GM19043 (cell line): ENCODE measurements at regions not wholly inside any gene's neighbourhood (a gene's known extent, or its start where the extent isn't known, plus 50 kb on each side); places are given as distances from the start of the nearest gene placed in this dataset.

Source experiments
- ATAC-seq: cut with Tn5 transposase; IDR thresholded peaks from one replicate; pipeline ENCODE4 v1.9.1; 2021; ENCODE audit warnings: low read depth; ENCODE audit not compliant: unreplicated experiment

GRCh38 chr12:4056910-4057845, 184.0 kb upstream of the PARP11 start:
- no peak for ATAC-seq

DNA sequence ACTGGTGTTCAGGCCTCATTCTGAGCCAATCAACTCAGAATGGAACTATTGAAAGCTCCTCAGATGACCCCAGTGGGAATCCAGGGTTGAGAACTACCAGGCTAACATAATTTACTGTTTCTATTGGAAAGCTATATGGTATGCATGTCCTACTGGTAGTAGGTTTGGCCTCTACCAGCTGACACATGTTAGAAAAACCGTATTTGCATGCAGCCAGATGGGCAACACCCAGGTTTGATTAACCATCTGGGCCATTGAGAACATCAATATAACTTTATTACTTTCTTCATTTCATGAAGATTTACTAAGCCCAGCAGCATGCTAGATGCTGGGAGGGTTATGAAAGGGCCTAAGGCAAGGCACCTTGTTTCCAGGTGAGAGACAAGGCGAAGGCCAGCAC, 181.4 kb upstream of the PARP11 start:
- ATAC-seq: no peak

GRCh38 chr12:4052691-4053090, 179.5 kb upstream of the PARP11 start:
- ATAC-seq: no peak

DNA sequence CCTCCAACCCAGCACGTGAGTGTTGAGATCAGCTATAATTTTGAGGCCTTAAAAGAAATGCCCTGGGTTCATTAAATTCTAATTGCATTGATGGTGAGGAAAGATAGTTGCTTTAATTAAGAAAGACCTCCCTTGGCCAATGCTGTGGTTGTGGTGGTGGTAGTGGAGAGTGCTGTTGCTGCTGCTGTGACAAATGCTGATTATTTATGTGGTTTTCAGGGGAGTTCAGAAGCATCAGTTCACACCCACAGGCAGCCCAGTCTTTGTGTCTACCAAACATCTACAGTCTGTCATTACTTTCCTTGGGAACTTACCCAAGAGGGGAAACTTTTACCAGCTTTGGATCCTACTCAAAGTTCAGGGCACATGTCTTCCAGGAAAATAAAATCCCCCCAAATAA, 178.4 kb upstream of the PARP11 start:
- ATAC-seq: no peak

GRCh38 chr12:4050340-4050739, 177.1 kb upstream of the PARP11 start:
- ATAC-seq: no peak

DNA sequence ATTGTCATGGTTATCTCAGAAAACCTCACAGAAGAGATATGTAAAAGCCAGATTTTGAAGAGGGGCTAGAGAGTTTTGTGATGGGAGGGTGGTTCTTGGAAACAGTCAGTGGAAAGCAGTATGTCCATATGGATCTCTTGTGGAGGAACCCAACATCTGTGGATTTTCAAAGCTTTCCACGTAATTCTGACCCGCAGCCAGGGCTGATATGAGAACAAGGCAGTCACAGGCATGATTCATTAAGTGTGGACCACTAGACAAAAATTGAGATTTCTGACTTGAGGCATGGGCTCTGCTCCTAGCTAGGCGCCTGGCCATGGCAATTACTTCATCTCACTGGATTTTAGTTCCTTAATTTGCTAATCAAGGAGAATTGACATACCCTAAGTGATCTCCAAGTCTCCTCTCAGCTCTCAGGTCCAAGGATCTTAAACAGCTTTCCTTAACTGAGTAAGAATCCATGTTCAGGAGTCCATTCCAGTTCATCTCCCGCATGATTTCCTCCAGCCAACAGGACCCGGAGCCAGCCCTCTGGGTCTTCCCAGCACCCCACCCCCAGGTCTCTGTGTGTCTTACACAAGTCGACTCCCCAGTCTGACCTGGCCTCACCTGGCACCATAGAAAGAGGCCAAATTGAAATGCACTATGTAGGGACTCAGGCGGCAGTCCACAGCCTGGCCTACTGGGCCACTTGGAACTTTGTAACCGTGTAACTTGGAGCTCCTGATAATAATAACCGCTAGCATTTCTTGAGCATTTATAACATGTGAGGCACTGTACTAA, 176.3 kb upstream of the PARP11 start:
- ATAC-seq: no peak

DNA sequence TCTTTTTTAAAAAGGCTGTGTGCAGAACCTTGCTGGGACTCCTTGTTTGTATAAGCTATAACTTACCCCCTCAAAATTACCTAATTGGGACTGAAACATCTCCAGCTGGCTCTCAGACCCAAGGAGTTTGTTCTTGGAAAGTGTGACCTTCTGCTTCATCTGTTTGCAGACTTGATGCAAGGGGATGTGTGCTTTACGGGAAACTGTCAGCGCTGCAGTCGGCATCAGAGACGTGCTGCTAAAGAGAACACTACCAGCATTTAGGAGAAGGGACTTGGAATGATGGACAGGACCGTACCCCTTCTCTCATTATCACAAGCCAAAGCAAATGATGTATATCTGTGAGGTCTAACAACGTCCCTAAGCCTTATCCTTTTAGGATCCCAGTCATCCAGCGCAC, 174.2 kb upstream of the PARP11 start:
- ATAC-seq: no peak

- no peak for ATAC-seq
These were observed 173.3 kb upstream of the PARP11 start for GRCh38 chr12:4046495-4046840.

GRCh38 chr12:4045786-4046494, 172.7 kb upstream of the PARP11 start:
- no peak for ATAC-seq

DNA sequence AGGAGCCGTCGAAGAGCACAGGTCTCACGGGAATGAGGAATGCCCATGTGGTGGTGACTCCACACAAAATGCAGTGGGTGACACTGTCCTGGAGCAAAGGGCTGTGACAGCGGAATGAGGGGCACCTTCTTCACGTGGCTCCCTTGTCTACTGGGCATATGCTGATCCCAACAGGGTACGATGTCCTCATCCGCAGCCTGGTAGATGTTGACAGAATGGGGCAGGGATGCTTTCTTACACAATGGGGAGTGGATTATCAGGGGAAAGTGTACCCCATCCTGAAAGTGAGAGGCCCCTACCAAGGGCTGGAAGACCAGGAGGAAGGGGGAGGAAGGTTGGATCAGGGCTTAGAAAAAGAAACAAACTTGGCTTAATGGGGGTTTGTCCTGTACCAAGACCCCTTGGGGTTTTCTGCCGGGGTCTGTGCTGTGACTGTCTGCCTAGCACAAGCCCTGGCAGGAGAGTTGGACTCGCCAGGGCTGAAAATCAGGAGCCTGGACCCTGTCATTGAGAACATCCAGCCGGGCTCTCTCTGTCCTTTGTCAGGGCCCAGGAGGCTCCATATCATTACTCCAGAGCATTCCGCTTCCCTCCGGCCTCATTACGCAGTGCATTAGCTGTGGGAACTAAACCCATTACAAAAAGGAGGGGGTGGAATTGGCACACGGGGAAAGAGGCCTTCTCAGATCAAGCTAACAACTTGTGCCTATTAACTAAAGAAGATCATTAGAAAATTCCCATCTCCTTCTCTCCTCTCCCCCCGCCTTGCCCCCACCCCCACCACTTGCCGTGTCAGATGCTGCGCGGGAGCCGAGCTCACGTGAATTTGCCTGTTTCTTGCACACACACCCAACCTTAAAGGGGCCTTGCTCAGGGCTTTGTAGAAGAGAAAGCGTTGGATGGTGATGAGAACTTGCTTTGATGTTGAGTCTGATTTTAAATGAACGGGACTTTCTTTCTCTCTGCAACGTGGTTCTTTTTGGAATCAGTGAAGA, 171.8 kb upstream of the PARP11 start:
- ATAC-seq: no peak

GRCh38 chr12:4044101-4044500, 170.9 kb upstream of the PARP11 start:
- no peak for ATAC-seq

DNA sequence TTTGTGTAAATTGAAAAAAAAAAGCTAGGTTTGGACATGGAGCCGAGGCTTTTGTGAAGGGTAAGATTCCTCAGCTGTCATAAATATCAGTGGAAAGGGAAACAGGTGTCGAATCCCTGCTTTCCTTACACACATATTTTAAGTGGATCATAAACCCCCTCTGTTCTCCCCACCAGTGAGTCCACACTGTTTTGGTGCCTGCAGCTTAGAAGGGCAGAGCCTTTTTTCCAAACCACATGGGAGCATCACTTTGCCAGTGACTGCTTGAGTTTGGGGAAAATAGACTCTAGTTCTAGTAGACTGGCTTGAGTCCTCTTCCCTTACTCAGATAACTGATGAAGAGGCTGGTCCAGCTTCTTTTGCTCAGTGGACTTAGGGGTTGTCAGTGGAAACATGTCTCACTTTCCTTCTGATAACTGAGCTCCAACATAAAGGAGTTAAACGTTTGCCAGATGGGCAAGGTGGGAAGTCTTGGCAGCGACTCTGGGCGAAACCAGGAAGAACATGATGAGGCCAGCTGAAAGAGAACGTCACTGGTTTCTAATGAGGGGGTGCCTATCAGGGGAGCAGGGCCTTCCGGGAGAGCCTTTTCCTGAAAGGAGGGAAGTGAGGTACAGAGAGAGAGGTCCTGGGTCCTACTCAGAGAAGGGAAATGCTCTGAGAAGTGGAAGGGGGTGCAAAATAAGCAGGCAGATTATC, 168.1 kb upstream of the PARP11 start:
- ATAC-seq: no peak

DNA sequence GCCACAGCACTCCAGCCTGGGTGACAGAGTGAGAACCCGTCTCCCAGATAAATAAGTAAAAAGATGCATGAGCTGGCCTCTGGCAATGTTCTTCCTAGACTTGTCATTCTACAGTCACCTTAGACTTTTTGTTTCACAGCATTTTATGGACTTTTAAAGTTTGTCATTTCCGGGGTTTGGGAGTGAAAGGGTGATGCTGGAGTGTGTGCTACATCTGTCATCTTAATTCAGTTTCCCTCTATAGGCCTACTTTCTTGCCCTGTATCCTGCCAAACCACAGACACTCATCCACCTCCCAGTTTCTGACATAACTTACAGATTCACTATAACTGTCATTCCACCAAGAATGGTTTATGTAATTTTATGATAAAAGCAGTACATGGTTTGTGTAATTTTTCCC, 166.7 kb upstream of the PARP11 start:
- no peak for ATAC-seq

DNA sequence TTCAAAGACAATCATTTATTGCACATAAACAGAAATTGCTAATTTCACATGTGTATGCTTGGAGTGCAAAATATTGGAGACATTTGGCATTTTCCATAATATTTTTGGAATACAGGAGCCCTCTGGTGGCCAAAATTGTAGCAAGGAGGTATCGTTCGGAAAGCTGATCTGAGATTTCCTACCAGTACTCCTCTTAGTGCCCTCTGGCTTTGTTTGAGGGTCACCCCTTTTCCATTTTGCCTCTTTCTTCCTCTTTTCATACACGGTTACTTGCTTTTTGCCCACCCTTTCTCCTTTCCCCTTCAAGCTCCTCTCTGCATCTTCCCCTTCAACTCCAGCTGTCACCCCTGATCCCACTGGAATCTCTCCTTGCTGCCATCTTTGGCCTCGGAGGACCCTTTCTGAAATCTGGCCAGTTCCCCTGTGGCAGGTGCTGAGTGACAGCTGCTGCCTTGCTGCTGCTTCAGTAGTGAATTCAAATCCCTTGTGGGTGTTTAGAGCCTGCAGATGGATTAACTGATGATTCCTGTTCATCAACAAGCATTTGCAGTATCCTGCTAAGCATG, 164.6 kb upstream of the PARP11 start:
- no peak for ATAC-seq

DNA sequence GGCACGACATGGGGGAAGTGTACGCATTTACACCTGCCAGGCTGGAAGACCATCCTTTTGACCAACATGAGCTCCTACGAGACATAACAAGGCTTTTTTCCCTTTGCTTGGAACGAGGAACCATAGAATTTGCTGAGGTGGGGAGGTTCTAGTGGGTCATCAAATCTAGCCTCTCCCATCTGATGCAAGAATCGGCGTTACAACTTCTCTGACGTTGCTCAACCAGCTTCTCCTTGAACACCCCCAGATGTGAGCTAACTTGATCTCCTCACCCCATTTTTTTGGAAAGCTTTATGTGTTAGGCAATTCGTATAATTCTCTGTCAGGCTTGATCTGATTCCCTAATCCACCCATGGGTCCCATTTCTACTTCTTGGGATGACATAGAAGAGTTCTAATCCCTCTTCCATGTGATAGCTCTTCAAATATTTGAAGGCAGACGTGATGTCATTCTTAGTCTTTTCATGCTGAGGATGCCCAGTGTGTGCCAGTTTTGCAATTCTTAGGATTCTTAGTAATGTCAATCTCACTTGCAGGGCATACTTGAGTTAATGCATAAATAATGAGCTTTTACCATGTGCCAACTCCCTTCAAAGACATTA, 163.6 kb upstream of the PARP11 start:
- ATAC-seq: no peak

GRCh38 chr12:4034921-4035320, 161.7 kb upstream of the PARP11 start:
- ATAC-seq: no peak

- ATAC-seq: no peak
These were observed 159.9 kb upstream of the PARP11 start for GRCh38 chr12:4032924-4033615.

DNA sequence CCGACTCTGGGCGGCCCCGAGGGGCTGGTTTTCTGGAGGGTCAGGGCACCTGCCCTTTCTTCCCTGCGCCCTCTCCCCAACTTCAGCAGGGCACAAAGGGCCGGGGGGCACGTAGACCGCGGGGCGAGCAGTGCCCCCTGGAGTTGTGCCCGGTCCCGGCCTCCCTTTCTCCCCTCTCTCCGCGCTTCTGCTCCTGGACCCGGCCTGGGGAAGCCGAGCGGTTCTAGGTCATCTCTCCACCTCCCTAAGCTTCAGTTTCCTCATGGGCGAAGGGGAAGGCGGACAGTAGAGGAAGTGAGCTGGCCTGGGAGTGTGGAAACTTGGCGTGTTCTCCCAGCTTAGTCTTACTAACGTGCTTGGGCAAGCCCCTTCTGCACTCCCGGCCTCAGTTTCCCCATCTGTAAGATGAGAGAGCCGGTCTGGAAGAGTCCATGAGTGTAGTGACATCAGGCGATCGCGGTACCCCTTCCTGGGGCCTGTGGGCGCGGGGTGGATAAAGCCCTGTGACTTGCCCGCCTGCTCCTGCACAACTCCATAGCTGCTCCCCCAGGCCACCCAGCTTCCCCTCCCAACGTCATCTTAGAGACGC, 158.6 kb upstream of the PARP11 start:
- ATAC-seq: no peak
